Lower leg skin (tissue), 3 donors: ENCODE measurements at regions not wholly inside any gene's neighbourhood (a gene's known extent, or its start where the extent isn't known, plus 50 kb on each side); places are given as distances from the start of the nearest gene placed in this dataset.

Experiments used
- CTCF ChIP-seq, 3 donors: fragments of 450-650 bp; IDR thresholded peaks; one replicate each; pipeline ENCODE4 v1.5.1; 2016; ENCODE audit warnings: antibody characterized with exemption in 3 of 3, mild to moderate bottlenecking in 3 of 3, moderate library complexity in 2 of 3
- POLR2A ChIP-seq, 2 donors: fragments of 450-650 bp; IDR thresholded peaks; one replicate each; pipeline ENCODE4 v1.6.1; 2016 to 2017; ENCODE audit warnings: antibody characterized with exemption in 2 of 2, mild to moderate bottlenecking in 1 of 2, moderate library complexity in 1 of 2

- TF ChIP-seq CTCF (IDR thresholded peaks at IDR 0.05) (no peak), POLR2A (IDR thresholded peaks at IDR 0.05) (no peak)
Measured at GRCh38 chr6:142570221-142570671, 268.4 kb downstream of the ADGRG6 start.
